ENCODE measurements at regions not wholly inside any gene's neighbourhood (a gene's known extent, or its start where the extent isn't known, plus 50 kb on each side); places are given as distances from the start of the nearest gene placed in this dataset.

DNA sequence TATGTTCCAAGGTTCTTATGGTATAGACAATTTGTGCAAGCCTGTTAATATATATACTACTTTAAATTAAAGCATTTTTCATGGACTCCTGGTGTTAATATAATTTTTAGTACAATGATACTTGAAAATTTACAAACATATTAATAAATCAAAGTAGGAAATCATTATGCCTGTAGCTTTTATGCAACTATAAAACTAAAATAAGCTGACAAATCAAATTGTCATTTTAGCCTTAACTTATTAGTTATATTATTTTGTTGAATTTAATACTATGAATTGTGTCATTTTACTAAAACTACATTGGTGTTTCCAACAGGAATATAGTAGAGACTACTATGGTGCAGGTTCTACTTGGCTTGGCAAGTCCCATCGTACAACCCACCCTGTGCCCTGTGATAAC lies 96.0 kb downstream of the MED10 start:
- peaks cover 7% of the 10 kb centered on the region for H3K9me3 ChIP-seq (ENCODE audit: severe bottlenecking)
- peaks cover 61% of the 10 kb centered on the region for H3K27me3 ChIP-seq (ENCODE audit: insufficient read depth, low read depth, severe bottlenecking)
- no peak overlapping the region for H3K27ac ChIP-seq
- H3K4me3 ChIP-seq (ENCODE audit: low read depth, low read length), result no peak overlapping the region
- no peak for DNase-seq
- no peaks in the 10 kb centered on the region for H3K36me3 ChIP-seq
- TF ChIP-seq, protein P1, sequence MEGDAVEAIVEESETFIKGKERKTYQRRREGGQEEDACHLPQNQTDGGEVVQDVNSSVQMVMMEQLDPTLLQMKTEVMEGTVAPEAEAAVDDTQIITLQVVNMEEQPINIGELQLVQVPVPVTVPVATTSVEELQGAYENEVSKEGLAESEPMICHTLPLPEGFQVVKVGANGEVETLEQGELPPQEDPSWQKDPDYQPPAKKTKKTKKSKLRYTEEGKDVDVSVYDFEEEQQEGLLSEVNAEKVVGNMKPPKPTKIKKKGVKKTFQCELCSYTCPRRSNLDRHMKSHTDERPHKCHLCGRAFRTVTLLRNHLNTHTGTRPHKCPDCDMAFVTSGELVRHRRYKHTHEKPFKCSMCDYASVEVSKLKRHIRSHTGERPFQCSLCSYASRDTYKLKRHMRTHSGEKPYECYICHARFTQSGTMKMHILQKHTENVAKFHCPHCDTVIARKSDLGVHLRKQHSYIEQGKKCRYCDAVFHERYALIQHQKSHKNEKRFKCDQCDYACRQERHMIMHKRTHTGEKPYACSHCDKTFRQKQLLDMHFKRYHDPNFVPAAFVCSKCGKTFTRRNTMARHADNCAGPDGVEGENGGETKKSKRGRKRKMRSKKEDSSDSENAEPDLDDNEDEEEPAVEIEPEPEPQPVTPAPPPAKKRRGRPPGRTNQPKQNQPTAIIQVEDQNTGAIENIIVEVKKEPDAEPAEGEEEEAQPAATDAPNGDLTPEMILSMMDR (IDR thresholded peaks at IDR 0.05; ENCODE audit: low read depth, low read length), result no peak

DNA sequence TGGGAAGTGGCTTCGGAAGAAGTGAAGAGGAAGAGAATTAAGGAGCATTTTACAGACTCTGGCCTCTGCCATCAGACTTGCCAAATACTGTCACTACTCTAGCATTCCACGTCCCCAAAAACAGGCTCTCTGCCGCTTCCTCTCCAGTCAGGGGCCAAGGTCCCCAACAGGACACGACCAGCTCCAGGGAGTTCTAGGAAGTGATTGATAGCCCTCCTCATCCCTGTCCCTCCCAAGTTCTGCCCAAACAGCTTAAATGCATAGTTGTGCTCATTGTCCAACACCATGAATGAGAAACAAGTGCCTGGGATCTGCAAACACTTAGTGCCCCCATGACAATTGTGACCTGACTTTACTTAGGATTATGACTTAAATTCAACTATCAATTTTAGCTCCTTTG lies 96.5 kb downstream of the MED10 start:
- no peaks in the 10 kb centered on the region for H3K36me3 ChIP-seq
- H3K27me3 ChIP-seq (ENCODE audit: insufficient read depth, low read depth, severe bottlenecking), result peaks cover 62% of the 10 kb centered on the region
- H3K9me3 ChIP-seq (ENCODE audit: severe bottlenecking), result peaks cover 7% of the 10 kb centered on the region
- H3K4me3 ChIP-seq (ENCODE audit: low read depth, low read length), result no peak overlapping the region
- no peak for DNase-seq
- no peak overlapping the region for H3K27ac ChIP-seq
- TF ChIP-seq, protein P1 (IDR thresholded peaks at IDR 0.05; ENCODE audit: low read depth, low read length), result no peak

DNA sequence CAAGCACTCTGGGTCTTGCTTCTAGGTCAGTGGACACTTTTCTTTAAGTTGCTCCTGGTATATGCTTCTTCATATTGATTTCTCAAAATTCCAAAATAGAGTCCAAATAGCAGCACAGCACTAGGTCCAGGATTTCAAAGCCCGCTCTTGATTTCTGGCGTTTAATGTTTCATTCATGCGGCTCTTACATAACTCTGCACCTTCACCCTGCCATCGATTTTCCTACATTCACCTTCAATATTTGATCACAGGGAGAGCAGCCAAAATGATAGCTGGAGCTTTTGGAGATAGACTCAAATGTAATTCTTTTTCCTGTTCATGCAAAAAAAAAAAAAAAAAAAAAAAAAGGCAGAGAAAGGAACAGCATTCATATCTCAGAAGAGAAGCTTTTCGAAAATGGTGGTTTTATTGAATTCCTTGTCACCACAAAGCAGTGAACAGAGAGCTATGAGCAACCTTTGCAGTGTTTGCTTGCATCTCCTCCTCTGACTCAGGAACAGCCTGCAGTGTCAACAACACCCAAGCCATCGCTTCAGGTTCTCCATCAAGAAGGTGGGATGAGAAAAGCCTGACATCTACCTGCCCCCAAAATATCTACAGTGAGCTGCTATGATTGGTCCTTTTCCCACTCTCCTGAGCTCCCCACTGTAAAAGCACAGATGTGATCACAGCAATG lies 97.8 kb downstream of the MED10 start:
- H3K36me3 ChIP-seq, result no peaks in the 10 kb centered on the region
- H3K4me3 ChIP-seq (ENCODE audit: low read depth, low read length), result no peak overlapping the region
- peaks cover 68% of the 10 kb centered on the region for H3K27me3 ChIP-seq (ENCODE audit: insufficient read depth, low read depth, severe bottlenecking)
- peaks cover 7% of the 10 kb centered on the region for H3K9me3 ChIP-seq (ENCODE audit: severe bottlenecking)
- no peak for DNase-seq
- TF ChIP-seq, protein P1 (IDR thresholded peaks at IDR 0.05; ENCODE audit: low read depth, low read length), result no peak
- no peak overlapping the region for H3K27ac ChIP-seq

DNA sequence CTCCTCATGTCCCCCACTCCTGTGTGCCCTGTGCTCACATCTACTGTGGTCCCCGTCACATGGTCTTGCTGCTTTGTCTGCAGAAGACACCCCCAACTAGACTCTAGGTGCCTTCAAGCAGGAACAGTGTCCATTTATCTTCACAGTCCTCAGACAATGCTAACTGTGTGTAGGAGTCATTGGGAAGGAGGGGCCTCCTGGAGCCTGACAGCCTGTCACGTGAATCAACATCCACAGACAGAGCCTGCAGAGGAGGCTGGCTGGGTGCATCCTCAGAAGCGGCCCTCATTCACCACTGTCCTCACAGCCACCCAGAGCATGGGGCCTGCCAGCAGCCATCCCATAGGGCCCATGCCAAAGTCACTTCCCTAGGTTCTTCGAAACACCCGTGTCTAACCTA lies 98.7 kb downstream of the MED10 start:
- Histone ChIP-seq H3K36me3 (no peaks in the 10 kb centered on the region), H3K9me3 (ENCODE audit: severe bottlenecking) (peaks cover 5% of the 10 kb centered on the region), H3K4me3 (ENCODE audit: low read depth, low read length) (no peak overlapping the region), H3K27ac (no peak overlapping the region), H3K27me3 (ENCODE audit: insufficient read depth, low read depth, severe bottlenecking) (peaks cover 75% of the 10 kb centered on the region)
- TF ChIP-seq, protein P1 (IDR thresholded peaks at IDR 0.05; ENCODE audit: low read depth, low read length), result no peak
- DNase-seq, result no peak

DNA sequence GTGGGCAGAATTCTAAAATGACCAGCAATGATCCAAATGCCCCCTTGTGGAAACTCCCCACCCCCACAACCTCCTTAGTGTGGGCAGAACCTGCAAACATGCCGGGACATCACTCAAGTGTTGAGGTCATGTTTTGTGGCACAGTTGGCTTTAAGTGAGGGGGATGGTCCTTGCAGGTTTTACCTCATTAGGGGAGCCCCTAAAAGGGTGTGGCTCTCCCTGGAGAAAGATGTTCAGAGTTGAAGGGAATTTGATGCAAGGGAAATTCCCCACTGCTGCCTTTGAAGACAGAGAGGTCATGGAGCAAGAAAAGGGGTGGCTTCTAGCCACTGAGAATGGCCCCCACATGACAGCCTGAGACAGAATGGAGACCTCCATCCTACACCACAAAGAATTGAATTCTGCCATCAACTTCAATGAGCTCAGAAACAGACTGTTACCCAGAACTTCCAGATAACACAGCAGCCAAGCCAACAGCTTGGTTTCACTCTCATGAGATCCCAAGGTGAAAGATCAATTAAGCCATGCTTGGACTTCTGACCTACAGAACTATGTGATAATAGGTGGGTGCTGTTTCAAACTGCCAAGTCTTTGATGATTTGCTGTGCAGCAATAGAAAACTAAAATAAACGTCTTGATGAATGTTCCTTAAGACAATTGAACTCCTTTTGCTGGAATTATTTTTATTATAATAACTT lies 103.4 kb downstream of the MED10 start:
- Histone ChIP-seq H3K27me3 (ENCODE audit: insufficient read depth, low read depth, severe bottlenecking) (peaks cover 84% of the 10 kb centered on the region), H3K4me3 (ENCODE audit: low read depth, low read length) (no peak overlapping the region), H3K36me3 (no peaks in the 10 kb centered on the region), H3K27ac (no peak overlapping the region), H3K9me3 (ENCODE audit: severe bottlenecking) (peaks cover 15% of the 10 kb centered on the region)
- no peak for DNase-seq
- TF ChIP-seq, protein P1 (IDR thresholded peaks at IDR 0.05; ENCODE audit: low read depth, low read length), result no peak
